GM12872 (cell line): ENCODE measurements at regions not wholly inside any gene's neighbourhood (a gene's known extent, or its start where the extent isn't known, plus 50 kb on each side); places are given as distances from the start of the nearest gene placed in this dataset.

Experiments
- TF ChIP-seq, protein P1 (sequence below): IDR thresholded peaks from 3 replicates; pipeline ENCODE4 v1.5.1; 2011; ENCODE audit warnings: low read depth, mild to moderate bottlenecking, low read length, moderate library complexity; ENCODE audit not compliant: insufficient read depth

- TF ChIP-seq, protein P1, sequence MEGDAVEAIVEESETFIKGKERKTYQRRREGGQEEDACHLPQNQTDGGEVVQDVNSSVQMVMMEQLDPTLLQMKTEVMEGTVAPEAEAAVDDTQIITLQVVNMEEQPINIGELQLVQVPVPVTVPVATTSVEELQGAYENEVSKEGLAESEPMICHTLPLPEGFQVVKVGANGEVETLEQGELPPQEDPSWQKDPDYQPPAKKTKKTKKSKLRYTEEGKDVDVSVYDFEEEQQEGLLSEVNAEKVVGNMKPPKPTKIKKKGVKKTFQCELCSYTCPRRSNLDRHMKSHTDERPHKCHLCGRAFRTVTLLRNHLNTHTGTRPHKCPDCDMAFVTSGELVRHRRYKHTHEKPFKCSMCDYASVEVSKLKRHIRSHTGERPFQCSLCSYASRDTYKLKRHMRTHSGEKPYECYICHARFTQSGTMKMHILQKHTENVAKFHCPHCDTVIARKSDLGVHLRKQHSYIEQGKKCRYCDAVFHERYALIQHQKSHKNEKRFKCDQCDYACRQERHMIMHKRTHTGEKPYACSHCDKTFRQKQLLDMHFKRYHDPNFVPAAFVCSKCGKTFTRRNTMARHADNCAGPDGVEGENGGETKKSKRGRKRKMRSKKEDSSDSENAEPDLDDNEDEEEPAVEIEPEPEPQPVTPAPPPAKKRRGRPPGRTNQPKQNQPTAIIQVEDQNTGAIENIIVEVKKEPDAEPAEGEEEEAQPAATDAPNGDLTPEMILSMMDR = no peak
Observed at GRCh38 chr2:147133286-147133908, 711.4 kb upstream of the ACVR2A start.

DNA sequence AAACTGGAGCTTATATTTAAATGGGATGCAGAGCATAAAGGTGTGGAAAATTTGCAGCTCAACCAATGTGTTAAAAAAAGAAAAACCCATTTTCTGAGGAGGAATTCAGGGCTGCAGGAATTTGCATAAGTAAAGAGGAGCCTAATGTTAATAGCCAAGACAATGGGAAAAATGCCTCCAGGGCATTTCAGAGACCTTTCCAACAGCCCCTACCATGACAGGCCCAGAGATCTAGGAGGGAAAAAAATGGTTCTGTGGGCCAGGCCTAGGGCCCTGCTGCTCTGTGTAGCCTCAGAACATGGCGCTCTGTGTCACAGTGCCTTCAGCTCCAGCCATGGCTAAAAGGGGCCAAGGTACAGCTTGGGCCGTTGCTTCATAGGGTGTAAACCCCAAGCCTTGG is 719.7 kb upstream of the ACVR2A start:
- TF ChIP-seq, protein P1 = no peak

- TF ChIP-seq, protein P1 = no peak
Observed at GRCh38 chr2:147122944-147123343, 721.9 kb upstream of the ACVR2A start.

DNA sequence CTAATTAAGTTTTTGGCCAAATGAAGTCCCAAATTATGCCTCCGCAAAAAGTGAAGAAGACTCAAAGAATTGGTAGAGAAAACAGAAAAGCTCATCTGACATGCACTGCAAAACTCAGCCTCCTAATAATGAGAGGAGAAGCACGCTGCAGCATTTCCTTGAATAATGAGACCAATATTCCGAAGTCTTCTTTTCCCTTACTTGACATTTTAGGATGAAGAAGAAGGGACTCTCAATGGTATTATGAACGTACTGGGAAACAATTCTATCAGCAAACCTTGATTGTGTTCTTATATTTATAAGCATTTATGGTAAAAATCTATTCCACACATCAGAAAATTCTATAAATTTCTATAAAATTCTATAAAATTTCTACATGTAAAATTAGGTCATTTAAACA is 733.9 kb upstream of the ACVR2A start:
- TF ChIP-seq, protein P1 = no peak

- TF ChIP-seq, protein P1 = no peak
Observed at GRCh38 chr2:147110317-147110716, 734.5 kb upstream of the ACVR2A start.

- TF ChIP-seq, protein P1 = no peak
Observed at GRCh38 chr2:147109291-147109690, 735.5 kb upstream of the ACVR2A start.

- TF ChIP-seq, protein P1 = no peak
Observed at GRCh38 chr2:147108548-147108947, 736.3 kb upstream of the ACVR2A start.
